ENCODE measurements at regions not wholly inside any gene's neighbourhood (a gene's known extent, or its start where the extent isn't known, plus 50 kb on each side); places are given as distances from the start of the nearest gene placed in this dataset.

DNA sequence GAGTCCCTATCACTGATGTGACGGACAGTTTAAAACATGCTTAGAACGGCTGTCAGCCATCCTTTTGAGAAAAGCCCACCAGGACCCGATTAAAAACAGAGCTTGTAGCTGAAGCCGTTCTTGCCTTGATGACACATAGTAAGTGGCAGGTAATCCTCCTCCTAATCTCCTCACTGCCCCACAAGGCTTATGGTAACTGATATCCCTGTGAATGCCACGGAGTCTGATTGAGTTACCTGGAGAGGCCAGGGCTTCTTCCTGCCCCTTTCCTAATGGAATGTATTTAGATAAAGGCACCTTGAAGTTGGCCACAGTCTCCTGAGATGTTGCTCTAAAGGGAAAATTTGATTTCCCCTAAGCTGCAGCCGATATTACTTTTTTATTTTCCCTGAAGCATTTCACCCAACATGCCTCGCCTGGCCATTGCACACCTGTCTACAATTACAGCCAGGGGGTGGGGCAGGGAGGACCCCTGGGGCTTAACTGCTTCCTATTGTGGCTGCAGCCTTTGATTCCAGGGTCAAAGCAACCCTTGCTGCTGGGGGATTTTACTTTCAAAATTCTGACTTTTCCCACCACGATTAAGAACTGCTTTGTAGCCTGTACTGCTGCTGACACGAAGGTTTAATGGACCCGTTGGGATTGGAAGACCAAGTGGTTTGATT, 169.0 kb upstream of the GPR26 start:
- no peaks in the 10 kb centered on the region for H3K36me3 Mint-ChIP-seq
- no peaks in the 10 kb centered on the region for H3K9me3 Mint-ChIP-seq
- ATAC-seq (no peak), DNase-seq (ENCODE audit: low spot score in 2 of 2) (no peak)
- no peak overlapping the region for H3K27ac Mint-ChIP-seq

DNA sequence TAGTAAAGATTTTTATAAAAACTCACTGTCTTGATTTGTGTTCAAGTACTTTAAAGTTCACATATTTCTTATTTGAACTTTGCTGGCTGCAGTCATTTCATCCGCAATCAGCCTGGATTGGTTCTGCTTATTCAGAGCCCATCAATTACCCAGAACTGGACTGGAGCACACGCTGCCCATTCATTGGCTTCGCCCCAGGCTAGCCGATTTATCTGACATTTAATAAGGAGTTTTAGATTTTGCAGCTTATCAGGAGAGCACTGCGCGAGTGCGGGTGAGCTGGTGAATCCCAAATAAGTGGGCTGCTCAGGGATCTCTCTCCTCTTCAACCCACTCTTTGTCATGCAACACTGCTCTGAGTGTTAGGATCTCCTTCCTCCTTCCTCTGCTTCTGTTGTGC, 166.0 kb upstream of the GPR26 start:
- no peak for ATAC-seq
- H3K9me3 Mint-ChIP-seq, result no peaks in the 10 kb centered on the region
- no peak overlapping the region for H3K27ac Mint-ChIP-seq
- H3K36me3 Mint-ChIP-seq, result no peaks in the 10 kb centered on the region
- no peak for DNase-seq (ENCODE audit: low spot score in 2 of 2)

DNA sequence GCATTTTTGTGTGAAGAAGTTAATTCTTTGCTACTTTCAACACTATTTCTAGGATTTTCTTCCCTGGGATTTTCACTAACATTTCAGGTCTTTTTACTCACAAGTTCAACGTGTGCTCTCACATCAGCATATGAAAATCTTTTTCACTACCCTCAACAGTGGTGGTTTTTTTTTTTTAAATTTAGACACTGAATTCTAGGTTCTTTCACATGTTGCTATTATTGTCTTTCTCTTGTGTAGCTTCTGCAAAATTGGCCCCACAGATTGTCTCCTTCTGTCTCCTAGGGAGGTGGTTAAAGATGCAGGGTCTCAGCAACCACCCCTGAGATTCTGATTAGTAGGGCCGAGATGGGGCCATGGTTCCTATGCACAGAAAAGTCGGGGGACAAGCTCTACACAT, 165.0 kb upstream of the GPR26 start:
- Mint-ChIP-seq H3K9me3 (no peaks in the 10 kb centered on the region), H3K36me3 (no peaks in the 10 kb centered on the region), H3K27ac (no peak overlapping the region)
- no peak for ATAC-seq
- no peak for DNase-seq (ENCODE audit: low spot score in 2 of 2)

DNA sequence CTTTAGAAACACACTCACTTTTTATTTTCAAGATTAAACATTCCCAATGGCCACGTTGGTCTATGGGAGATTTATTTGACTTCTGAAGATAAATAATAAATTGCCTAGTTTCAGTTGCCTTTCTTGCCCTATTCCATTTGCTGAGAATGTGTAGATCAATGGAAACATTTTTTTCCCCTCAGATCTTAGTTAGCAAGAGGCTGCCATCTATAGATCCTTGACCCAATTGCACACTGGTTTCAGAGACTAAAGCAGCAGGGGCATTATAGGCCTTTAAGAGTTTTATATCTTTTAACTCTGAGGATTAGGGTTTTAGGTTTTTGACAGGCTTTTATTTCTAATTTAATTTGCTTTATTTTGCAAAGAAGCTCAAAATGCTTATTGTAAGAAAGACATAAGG, 163.2 kb upstream of the GPR26 start:
- ATAC-seq (no peak), DNase-seq (ENCODE audit: low spot score in 2 of 2) (no peak)
- Mint-ChIP-seq H3K27ac (no peak overlapping the region), H3K9me3 (no peaks in the 10 kb centered on the region), H3K36me3 (no peaks in the 10 kb centered on the region)

DNA sequence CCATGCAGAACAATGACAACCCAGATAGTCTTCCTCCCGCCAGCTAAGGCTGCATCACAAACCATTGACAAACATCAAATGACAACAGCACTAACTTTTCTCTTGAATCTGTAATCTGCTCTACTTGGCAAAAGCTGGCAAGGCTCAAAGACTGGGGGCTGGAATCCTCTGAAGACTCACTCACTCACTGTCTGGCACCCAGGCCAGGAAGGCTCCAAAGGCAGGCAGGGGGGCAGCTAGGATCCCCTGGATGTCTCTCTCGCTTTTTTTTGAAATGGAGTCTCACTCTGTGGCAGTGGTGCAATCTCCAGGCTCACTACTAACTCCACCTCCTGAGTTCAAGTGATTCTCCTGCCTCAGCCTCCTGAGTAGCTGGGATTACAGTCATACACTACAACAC, 159.7 kb upstream of the GPR26 start:
- no peak for ATAC-seq
- Mint-ChIP-seq H3K27ac (no peak overlapping the region), H3K36me3 (no peaks in the 10 kb centered on the region), H3K9me3 (no peaks in the 10 kb centered on the region)
- no peak for DNase-seq (ENCODE audit: low spot score in 2 of 2)

DNA sequence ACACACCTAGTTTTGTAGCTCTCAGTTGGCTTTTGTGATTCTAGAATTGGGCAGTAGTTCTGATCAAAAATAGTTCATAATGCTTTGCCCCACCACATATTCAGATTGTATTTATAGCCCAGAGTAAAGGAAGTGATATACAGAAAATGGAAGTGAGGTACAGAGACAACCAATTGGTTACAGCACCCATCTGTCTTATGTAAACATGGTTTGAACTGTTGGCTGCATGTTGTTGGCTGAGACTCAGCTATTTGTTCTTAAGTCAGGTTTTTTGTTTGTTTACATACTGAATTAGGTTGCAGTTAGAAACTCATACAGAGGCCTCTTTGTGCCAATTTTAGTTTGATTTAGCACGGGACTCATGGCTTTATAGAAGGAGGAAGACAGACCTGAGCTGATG, 158.9 kb upstream of the GPR26 start:
- Mint-ChIP-seq H3K36me3 (no peaks in the 10 kb centered on the region), H3K27ac (no peak overlapping the region), H3K9me3 (no peaks in the 10 kb centered on the region)
- DNase-seq (ENCODE audit: low spot score in 2 of 2) (no peak), ATAC-seq (no peak)

DNA sequence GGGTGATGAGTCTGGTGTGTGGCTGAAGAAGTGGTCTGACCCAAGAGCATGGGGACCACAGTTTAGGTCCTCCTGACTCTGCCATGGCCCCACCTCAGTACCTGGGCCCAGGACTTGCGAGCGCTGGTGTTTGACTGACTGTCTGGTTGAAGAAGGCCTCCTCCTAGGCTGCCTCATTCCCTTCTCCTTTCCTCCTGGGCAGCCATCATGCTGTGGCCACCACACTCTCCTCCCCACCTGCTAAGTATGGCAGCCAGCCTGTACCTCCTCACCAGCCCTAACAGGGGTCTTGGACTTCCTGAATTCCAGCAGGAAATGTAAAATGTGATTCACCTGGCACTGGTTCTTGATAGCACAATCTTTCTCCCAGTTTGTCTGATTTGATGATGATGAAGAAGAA, 156.8 kb upstream of the GPR26 start:
- no peaks in the 10 kb centered on the region for H3K9me3 Mint-ChIP-seq
- ATAC-seq (no peak), DNase-seq (ENCODE audit: low spot score in 2 of 2) (no peak)
- H3K36me3 Mint-ChIP-seq, result no peaks in the 10 kb centered on the region
- no peak overlapping the region for H3K27ac Mint-ChIP-seq

DNA sequence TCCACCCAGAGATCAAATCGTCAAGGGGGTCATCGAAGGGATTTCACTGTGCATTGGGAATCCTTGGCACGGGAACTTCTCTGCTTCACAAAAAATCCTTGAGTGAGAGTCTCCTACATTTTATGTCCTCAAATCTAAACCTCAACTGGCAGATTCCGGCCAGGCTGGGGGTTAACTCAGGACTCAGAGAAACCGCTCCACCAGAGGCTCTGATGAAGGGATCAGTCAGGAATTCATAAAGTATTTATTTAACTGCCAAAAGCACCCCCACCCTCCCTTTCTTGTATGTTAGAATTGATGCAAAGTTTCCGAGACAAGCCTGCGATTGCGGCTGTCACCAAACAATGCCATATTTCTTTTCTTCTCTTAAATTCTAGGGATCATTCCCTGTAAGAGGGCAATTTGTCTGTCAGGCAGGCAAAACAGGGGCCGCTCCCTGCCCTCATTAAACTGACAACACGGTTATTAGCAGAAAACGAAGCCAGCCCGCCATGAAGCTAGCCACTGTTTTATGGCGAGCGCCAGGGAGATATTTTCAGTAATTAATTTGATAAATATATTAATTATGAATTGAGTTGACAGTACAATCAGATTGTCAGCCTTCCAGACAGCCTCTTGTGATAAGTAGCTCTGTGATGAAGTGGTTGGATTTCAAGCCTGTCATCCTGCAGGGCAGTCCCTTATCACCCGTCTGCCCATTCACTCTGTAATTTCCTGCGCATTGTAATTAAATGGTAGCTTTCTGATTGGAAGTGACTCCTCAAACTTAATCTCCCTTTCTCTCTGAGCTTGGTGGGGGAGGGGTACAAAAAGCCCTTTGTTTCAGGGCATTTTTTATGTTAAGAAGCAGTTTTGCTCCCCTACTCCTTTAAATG, 153.0 kb upstream of the GPR26 start:
- H3K9me3 Mint-ChIP-seq, result no peaks in the 10 kb centered on the region
- no peak for ATAC-seq
- no peaks in the 10 kb centered on the region for H3K36me3 Mint-ChIP-seq
- no peak overlapping the region for H3K27ac Mint-ChIP-seq
- DNase-seq (ENCODE audit: low spot score in 2 of 2), result peak in 1 of 2 donors; percentile 13

DNA sequence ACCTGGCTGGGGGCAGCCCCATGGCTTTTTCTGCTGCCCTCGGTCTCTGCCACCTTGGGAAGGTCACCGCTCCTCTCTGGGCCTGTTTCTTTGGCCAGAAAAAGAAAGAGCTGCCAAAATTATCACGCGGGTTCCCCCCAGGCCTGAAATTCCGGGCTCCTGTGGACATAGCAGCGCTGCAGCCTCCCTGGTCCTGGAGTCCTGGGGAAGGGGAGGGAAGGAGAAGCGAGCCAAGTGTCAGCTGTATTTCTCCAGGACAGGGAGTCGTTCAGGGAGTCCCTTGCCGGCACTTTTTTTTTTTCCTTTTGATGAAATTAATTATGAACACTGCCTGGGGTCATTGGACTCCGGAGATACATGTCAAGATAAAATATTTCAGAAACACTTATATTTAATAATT, 152.3 kb upstream of the GPR26 start:
- no peak for DNase-seq (ENCODE audit: low spot score in 2 of 2)
- no peaks in the 10 kb centered on the region for H3K36me3 Mint-ChIP-seq
- ATAC-seq, result no peak
- no peaks in the 10 kb centered on the region for H3K9me3 Mint-ChIP-seq
- no peak overlapping the region for H3K27ac Mint-ChIP-seq

DNA sequence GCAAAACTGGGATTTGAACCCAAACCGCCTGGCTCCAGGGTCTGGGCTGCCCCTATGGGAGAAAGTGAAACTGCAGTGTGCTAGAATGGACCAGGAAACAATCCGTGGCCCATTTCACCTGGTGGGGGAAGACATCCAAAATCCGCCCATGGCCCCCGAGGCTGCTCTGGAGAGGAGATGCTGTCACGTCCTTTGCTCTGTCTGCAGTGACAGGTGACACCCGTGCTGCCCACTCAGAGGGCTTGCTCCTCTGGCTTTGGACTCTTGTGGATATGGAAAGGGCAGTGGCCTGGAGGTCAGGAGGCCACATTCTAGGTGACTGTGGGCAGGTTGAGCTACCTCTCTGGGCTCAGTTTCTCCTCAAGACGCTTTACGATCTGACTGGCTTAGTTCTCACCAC, 151.2 kb upstream of the GPR26 start:
- DNase-seq (ENCODE audit: low spot score in 2 of 2) (no peak), ATAC-seq (no peak)
- Mint-ChIP-seq H3K9me3 (no peaks in the 10 kb centered on the region), H3K36me3 (no peaks in the 10 kb centered on the region), H3K27ac (no peak overlapping the region)

DNA sequence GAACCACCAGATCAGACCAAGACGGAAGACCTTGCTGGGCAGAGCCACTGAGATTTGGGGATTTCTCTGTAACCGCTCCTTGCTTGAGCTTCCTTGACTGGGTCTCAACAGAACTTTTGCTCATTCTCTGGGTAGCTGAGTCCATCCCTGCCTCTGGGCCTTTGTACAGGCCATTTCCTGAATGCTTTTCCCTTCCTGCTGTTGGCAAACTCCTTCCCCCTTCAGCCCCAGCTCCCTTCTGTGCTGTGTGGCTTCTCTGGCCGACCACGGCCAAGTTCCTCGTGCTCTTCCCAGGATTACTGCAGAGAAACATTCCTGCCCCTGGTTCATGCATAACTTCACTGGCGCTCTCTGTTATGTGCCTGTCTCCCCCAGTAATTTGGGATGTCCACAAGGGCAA, 150.5 kb upstream of the GPR26 start:
- no peaks in the 10 kb centered on the region for H3K36me3 Mint-ChIP-seq
- H3K27ac Mint-ChIP-seq, result no peak overlapping the region
- no peaks in the 10 kb centered on the region for H3K9me3 Mint-ChIP-seq
- ATAC-seq (no peak), DNase-seq (ENCODE audit: low spot score in 2 of 2) (no peak)

DNA sequence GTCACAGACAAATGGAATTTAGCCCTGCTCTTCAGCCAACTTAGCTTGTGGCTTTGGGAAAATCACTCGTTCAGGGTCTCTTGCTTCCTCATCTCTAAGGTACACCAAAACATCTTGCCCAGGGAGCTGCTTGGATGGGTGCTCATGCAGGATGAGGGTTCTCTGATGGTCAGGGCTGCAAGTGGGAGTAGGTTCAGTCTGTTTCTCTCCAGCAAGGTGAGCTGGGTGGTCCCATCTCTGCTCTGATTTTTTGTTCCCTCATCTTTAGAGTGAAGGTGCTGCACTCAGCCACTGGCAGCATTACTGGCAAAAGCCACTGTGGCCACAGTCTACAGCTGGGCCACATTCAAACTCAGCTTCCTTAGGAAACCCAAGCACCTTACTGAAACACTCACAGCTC, 149.9 kb upstream of the GPR26 start:
- ATAC-seq (no peak), DNase-seq (ENCODE audit: low spot score in 2 of 2) (no peak)
- H3K9me3 Mint-ChIP-seq, result no peaks in the 10 kb centered on the region
- no peaks in the 10 kb centered on the region for H3K36me3 Mint-ChIP-seq
- H3K27ac Mint-ChIP-seq, result no peak overlapping the region

DNA sequence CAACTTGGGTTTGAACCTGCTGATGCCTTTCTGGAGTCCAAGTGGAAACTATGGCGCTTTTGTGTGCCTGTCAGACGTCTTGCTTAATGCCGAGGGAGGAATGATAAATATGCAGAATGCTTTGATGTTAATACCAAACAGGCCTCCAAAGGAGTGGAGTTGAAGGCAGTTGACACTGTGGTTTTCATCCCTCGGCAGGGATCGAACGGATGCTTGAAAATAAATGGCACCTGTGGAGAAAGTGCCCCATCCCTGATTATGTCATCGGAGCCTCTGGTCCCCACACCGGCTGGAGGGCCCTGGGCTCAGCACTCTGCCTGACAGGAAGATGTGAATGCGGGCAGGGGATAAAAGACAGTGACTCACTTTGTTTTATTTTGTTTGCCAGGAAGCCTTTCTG, 148.7 kb upstream of the GPR26 start:
- no peaks in the 10 kb centered on the region for H3K9me3 Mint-ChIP-seq
- H3K36me3 Mint-ChIP-seq, result no peaks in the 10 kb centered on the region
- no peak overlapping the region for H3K27ac Mint-ChIP-seq
- DNase-seq (ENCODE audit: low spot score in 2 of 2) (no peak), ATAC-seq (no peak)

DNA sequence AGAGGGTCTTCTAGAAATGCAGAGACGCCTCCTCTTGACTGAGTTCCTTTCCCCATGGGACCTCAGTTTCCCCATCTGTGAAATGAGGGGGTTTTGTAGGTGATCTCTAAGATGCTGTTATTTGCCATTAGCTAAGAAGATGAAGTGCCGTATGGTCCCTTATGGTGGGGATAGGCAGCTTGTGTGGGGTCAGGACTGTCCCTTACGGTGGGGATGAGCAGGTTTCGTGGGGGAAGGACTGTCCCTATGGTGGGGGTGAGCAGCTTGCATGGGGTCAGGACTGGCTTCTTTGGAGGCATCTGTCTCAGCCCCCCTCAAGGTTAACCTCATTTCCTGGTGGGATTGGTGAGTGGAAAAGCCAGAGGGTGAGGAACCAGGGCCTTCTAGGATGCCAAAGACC, 148.3 kb upstream of the GPR26 start:
- Mint-ChIP-seq H3K9me3 (no peaks in the 10 kb centered on the region), H3K27ac (no peak overlapping the region), H3K36me3 (no peaks in the 10 kb centered on the region)
- ATAC-seq (no peak), DNase-seq (ENCODE audit: low spot score in 2 of 2) (no peak)

DNA sequence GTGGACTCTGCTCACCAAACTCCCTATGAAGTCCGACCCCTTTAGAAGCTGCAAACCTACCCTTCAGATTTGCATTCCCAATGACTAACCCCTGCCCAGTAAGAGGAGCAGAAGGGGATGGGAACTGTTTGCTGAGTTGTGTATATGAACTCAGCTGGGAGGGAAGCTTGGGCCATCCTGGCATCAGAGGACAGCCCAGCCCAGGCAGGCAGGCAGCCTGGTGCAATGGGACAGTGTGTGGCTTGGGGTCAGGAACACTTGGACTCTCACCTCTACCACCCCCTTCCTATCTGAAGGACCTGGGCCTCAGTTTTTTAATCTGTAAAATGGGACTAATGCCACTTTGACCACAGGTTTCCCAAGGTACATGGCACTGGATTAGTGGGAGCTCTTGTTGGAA, 147.4 kb upstream of the GPR26 start:
- Mint-ChIP-seq H3K9me3 (no peaks in the 10 kb centered on the region), H3K27ac (no peak overlapping the region), H3K36me3 (no peaks in the 10 kb centered on the region)
- DNase-seq (ENCODE audit: low spot score in 2 of 2), result no peak
- ATAC-seq, result no peak

DNA sequence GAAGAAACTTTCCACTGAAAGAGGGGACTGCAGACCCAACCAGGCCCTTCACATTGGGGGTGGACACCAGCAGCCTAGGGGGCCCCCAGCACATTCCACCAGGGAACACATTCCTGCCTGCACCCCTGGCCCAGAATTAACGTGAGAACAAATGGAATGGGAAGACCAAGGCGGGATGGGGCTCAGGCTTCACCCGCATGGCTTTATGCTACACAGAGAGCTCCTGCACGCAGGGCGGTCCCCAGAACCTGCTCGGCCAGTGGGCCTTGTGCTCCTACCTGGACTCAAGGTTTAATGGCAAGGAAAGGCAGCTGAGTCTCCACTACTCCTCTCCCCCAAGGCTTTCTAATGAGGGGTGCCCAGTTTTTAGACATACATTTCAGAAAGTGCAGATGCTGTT, 146.3 kb upstream of the GPR26 start:
- H3K36me3 Mint-ChIP-seq, result no peaks in the 10 kb centered on the region
- H3K9me3 Mint-ChIP-seq, result no peaks in the 10 kb centered on the region
- ATAC-seq (no peak), DNase-seq (ENCODE audit: low spot score in 2 of 2) (no peak)
- H3K27ac Mint-ChIP-seq, result no peak overlapping the region

DNA sequence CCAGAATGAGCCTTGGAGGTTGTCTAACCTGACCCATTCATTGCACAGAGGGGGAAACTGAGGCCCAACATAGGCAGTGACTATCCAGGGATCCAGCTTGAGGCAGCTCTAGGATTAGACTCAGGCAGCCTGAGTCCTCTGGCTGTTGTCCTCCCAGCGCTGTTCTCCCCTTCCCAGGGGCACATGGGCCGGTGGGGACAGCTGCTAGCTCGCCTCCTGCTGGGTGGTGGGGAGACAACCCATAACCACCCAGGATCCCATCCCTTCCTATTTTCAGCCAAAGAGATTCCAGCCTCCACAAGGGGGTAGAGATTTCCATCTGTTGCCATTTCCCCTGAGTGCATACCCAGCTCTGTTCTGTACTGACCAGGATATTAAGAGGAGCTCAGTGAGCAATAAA, 145.1 kb upstream of the GPR26 start:
- DNase-seq (ENCODE audit: low spot score in 2 of 2), result no peak
- no peaks in the 10 kb centered on the region for H3K36me3 Mint-ChIP-seq

DNA sequence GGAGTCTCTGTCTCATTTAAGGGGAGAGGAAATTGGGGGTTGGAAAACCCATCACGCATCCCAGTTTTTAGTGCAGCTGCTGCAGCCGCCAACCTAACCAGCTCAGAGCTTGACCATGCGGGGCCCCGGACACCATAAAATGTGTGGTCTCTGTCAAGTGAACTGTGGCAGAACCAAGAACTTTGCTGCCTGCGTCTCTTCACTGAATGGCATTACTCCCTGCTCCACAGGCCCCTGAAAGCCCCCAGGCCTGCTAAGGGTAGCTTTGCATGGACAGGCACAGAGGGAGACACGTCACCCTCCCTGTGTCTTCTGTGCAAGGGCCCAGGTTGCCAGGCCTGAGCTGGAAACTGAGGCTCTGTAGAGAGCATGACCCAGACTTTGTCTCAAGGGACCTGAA, 144.6 kb upstream of the GPR26 start:
- Mint-ChIP-seq H3K36me3 (no peaks in the 10 kb centered on the region), H3K9me3 (no peaks in the 10 kb centered on the region), H3K27ac (no peak overlapping the region)
- ATAC-seq (no peak), DNase-seq (ENCODE audit: low spot score in 2 of 2) (no peak)

More for the DNA sequence above, 145.1 kb upstream of the GPR26 start:
- H3K27ac Mint-ChIP-seq, result no peak overlapping the region
- no peak for ATAC-seq
- no peaks in the 10 kb centered on the region for H3K9me3 Mint-ChIP-seq

Measured in activated naive CD4-positive, alpha-beta T cell treated with anti-CD3 and anti-CD28 coated beads, Interleukin-2, amount 50 U/mL, for 72 hours (primary cell).